ENCODE measurements at regions not wholly inside any gene's neighbourhood (a gene's known extent, or its start where the extent isn't known, plus 50 kb on each side); places are given as distances from the start of the nearest gene placed in this dataset.

DNA sequence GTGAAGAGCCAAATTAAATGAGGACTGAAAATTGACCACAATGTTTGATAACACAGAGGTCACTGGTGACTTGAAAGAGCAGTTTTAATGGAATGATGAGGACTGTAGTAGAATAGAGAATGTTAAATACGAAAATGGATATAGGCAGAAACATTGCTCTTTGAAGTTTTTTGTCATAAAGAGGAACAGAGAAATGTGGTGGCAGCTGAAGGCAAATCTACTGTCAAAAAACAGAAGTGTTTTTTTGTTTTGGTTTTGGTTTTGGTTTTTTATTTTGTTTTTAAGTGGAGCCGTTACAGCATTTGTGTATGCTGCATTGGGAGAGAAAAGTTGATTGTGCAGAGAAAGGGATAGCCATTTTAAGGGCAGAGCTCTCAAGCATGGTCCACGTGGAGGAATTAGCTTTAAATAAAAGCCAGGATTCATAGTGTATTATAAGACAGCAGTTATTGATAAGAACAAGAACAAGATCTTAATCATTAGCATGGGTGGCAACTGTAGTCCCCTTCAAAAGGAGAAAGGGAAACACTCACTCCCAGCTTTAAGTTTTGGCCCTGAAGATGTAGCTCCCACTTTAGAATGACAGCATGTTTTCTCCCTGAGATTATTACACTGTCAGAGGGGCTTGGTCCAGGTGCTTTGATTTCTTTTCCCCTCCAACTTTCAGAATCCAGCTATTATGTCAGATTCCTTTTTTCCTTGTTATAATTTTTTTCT is 156.7 kb upstream of the BET1 start:
- TF ChIP-seq, protein P1, sequence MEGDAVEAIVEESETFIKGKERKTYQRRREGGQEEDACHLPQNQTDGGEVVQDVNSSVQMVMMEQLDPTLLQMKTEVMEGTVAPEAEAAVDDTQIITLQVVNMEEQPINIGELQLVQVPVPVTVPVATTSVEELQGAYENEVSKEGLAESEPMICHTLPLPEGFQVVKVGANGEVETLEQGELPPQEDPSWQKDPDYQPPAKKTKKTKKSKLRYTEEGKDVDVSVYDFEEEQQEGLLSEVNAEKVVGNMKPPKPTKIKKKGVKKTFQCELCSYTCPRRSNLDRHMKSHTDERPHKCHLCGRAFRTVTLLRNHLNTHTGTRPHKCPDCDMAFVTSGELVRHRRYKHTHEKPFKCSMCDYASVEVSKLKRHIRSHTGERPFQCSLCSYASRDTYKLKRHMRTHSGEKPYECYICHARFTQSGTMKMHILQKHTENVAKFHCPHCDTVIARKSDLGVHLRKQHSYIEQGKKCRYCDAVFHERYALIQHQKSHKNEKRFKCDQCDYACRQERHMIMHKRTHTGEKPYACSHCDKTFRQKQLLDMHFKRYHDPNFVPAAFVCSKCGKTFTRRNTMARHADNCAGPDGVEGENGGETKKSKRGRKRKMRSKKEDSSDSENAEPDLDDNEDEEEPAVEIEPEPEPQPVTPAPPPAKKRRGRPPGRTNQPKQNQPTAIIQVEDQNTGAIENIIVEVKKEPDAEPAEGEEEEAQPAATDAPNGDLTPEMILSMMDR (IDR thresholded peaks at IDR 0.05; ENCODE audit: insufficient read depth, low read depth, low read length) = no peak
- no peak for DNase-seq (ENCODE audit: low read depth)
- no peak overlapping the region for H3K4me3 ChIP-seq (ENCODE audit: low read depth, low read length)

DNA sequence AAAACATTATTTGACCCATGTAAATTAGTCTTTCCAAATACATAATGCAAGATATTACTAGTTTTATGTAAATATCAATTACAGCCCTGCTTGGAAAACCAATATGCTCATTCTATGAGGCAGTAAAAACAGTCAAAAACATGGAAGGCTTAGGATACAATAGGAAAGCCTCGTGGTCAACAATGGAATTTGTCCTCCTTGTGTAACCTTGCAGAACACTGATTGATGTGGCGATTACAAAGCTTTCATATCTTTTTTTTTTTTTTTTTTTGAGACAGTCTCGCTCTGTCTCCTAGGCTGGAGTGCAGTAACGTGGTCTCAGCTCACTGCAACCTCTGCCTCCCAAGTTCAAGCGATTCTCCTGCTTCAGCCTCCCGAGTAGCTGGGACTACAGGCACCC is 157.3 kb upstream of the BET1 start:
- no peak for DNase-seq (ENCODE audit: low read depth)
- TF ChIP-seq, protein P1 (IDR thresholded peaks at IDR 0.05; ENCODE audit: insufficient read depth, low read depth, low read length) = no peak
- no peak overlapping the region for H3K4me3 ChIP-seq (ENCODE audit: low read depth, low read length)

DNA sequence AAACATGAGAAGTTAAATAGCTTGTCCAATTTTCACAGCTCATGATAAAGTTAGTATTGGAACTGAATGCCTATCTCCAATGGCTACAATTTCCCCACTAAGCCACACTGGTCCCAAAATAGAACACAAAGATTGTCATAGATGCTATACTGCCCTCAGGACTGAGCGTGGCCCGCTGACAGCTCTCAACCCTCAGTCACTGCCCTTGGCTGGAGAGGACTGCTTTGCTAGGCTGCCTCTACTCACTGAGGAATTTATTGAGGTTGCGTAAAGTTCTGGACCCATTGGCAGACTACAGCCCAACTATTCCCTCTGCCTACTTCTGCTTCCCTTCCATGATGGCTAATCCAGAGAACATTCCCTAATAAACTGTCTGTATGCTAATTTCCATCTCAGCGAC is 165.5 kb upstream of the BET1 start:
- no peak overlapping the region for H3K4me3 ChIP-seq (ENCODE audit: low read depth, low read length)
- TF ChIP-seq, protein P1 (IDR thresholded peaks at IDR 0.05; ENCODE audit: insufficient read depth, low read depth, low read length) = no peak
- no peak for DNase-seq (ENCODE audit: low read depth)

DNA sequence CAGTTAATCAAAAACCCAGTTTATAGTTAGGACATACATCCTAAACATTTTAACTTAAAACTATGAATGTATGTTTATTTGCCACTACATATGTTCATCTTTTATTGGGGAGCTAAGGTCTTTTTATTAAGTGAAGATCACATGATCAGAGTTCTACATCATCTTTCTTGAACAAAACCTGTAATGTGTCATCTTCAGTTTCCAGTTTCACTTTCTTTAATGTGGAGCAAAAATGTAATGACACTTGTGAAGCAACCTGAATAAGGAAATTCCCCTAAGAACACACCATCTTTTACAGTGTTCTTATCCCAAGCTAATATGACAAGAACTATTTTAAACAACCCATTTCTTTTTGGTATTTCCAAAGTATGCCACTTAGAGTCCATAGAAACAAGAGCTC is 166.7 kb upstream of the BET1 start:
- TF ChIP-seq, protein P1 (IDR thresholded peaks at IDR 0.05; ENCODE audit: insufficient read depth, low read depth, low read length) = no peak
- DNase-seq (ENCODE audit: low read depth) = no peak
- H3K4me3 ChIP-seq (ENCODE audit: low read depth, low read length) = no peak overlapping the region

DNA sequence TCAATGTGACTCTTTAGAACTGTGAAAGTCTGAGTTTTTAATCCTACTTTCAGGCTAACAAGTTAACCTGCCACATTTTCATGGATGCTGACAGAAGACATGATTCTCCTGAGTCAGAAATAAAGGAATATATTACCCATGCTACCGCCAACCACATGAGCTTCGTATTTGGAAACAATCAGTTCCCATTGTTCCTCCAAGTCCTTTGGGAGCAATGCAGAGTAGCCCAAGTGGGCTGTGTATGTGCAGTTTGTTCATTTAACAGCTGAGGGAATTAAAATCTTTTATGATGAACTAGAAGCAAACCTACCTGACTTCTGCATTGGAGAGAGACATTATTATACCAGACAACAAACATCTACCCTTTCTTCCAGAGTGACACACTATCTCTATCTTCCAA is 169.3 kb upstream of the BET1 start:
- H3K4me3 ChIP-seq (ENCODE audit: low read depth, low read length) = no peak overlapping the region
- no peak for DNase-seq (ENCODE audit: low read depth)
- TF ChIP-seq, protein P1 (IDR thresholded peaks at IDR 0.05; ENCODE audit: insufficient read depth, low read depth, low read length) = no peak

DNA sequence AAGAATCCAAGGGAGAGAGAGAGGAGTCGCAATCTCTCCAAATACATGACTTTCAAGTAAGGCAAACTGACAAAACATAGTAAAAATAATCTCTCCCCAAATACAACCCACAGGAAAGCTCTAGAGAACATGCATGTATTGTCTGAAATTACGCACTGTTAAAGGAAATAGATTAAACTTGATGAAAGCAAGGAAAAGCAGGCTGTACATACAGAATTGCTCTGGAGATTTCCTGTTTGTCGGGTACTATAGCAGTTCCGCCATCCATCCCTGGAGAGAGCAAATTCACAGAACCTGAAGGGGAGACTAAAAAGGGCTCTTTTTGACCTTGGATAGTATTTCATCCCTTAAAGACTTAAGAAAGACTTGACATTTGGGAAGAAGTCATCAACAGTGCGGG is 170.2 kb upstream of the BET1 start:
- TF ChIP-seq, protein P1 (IDR thresholded peaks at IDR 0.05; ENCODE audit: insufficient read depth, low read depth, low read length) = no peak

DNA sequence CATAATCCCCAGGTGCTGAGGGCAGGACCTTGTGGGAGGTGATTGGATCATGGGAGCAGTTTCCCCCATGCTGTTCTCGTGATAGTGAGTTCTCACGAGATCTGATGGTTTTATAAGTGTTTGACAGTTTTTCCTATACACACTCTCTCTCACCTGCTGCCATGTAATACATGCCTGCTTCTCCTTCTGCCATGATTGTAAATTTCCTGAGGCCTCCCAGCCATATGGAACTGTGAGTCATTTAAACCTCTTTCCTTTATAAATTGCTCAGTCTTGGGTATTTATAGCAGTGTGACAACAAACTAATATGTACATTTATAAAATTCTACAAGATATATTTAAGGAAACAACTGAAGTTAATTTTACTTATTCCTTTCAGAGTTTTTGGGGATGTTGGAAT is 170.8 kb upstream of the BET1 start:
- no peak for DNase-seq (ENCODE audit: low read depth)
- TF ChIP-seq, protein P1 (IDR thresholded peaks at IDR 0.05; ENCODE audit: insufficient read depth, low read depth, low read length) = no peak
- no peak overlapping the region for H3K4me3 ChIP-seq (ENCODE audit: low read depth, low read length)

More for the DNA sequence above, 170.2 kb upstream of the BET1 start:
- no peak for DNase-seq (ENCODE audit: low read depth)
- no peak overlapping the region for H3K4me3 ChIP-seq (ENCODE audit: low read depth, low read length)
